ENCODE measurements at regions not wholly inside any gene's neighbourhood (a gene's known extent, or its start where the extent isn't known, plus 50 kb on each side); places are given as distances from the start of the nearest gene placed in this dataset.

- no peak for DNase-seq (ENCODE audit: low spot score)
These were observed 176.7 kb upstream of the ZNF608 start for GRCh38 chr5:124923131-124923530.

GRCh38 chr5:124924729-124925128 is 178.3 kb upstream of the ZNF608 start:
- no peak for DNase-seq (ENCODE audit: low spot score)

GRCh38 chr5:124927735-124928134 is 181.3 kb upstream of the ZNF608 start:
- no peak for DNase-seq (ENCODE audit: low spot score)

- DNase-seq (ENCODE audit: low spot score), result no peak
These were observed 182.6 kb upstream of the ZNF608 start for GRCh38 chr5:124929000-124929399.

GRCh38 chr5:124932791-124933600 is 186.6 kb upstream of the ZNF608 start:
- DNase-seq (ENCODE audit: low spot score), result peak; percentile 49

- DNase-seq (ENCODE audit: low spot score), result no peak
These were observed 188.6 kb upstream of the ZNF608 start for GRCh38 chr5:124935065-124935464.

- DNase-seq (ENCODE audit: low spot score), result no peak
These were observed 190.1 kb upstream of the ZNF608 start for GRCh38 chr5:124936626-124936933.

GRCh38 chr5:124941051-124942049 is 194.9 kb upstream of the ZNF608 start:
- DNase-seq (ENCODE audit: low spot score), result no peak

GRCh38 chr5:124948062-124948753 is 201.8 kb upstream of the ZNF608 start:
- no peak for DNase-seq (ENCODE audit: low spot score)

GRCh38 chr5:124948754-124949275 is 202.4 kb upstream of the ZNF608 start:
- DNase-seq (ENCODE audit: low spot score), result no peak

GRCh38 chr5:124949862-124950261 is 203.4 kb upstream of the ZNF608 start:
- DNase-seq (ENCODE audit: low spot score), result no peak

GRCh38 chr5:124951105-124951504 is 204.7 kb upstream of the ZNF608 start:
- DNase-seq (ENCODE audit: low spot score), result no peak

- DNase-seq (ENCODE audit: low spot score), result no peak
These were observed 205.2 kb upstream of the ZNF608 start for GRCh38 chr5:124951661-124952060.

- no peak for DNase-seq (ENCODE audit: low spot score)
These were observed 205.6 kb upstream of the ZNF608 start for GRCh38 chr5:124952079-124952478.

- no peak for DNase-seq (ENCODE audit: low spot score)
These were observed 206.1 kb upstream of the ZNF608 start for GRCh38 chr5:124952566-124952965.

GRCh38 chr5:124954784-124955183 is 208.3 kb upstream of the ZNF608 start:
- DNase-seq (ENCODE audit: low spot score), result no peak

- DNase-seq (ENCODE audit: low spot score), result no peak
These were observed 210.1 kb upstream of the ZNF608 start for GRCh38 chr5:124956471-124957029.

- DNase-seq (ENCODE audit: low spot score), result no peak
These were observed 210.6 kb upstream of the ZNF608 start for GRCh38 chr5:124957063-124957462.

- DNase-seq (ENCODE audit: low spot score), result no peak
These were observed 213.8 kb upstream of the ZNF608 start for GRCh38 chr5:124960266-124960665.

- no peak for DNase-seq (ENCODE audit: low spot score)
These were observed 215.1 kb upstream of the ZNF608 start for GRCh38 chr5:124961521-124961920.

GRCh38 chr5:124962111-124962510 is 215.7 kb upstream of the ZNF608 start:
- no peak for DNase-seq (ENCODE audit: low spot score)

GRCh38 chr5:124962735-124963134 is 216.3 kb upstream of the ZNF608 start:
- no peak for DNase-seq (ENCODE audit: low spot score)
